ENCODE measurements at regions not wholly inside any gene's neighbourhood (a gene's known extent, or its start where the extent isn't known, plus 50 kb on each side); places are given as distances from the start of the nearest gene placed in this dataset.
A peak's percentile ranks its signal among the peaks of the same experiment; 100 is the strongest.

- Mint-ChIP-seq H3K9me3 (ENCODE audit: unreplicated experiment) (peaks cover 9% of the 10 kb centered on the region), H3K4me3 (ENCODE audit: unreplicated experiment) (no peak overlapping the region), H3K4me1 (ENCODE audit: low read depth, unreplicated experiment) (peaks cover 24% of the 10 kb centered on the region), H3K36me3 (ENCODE audit: insufficient read depth, unreplicated experiment) (no peaks in the 10 kb centered on the region), H3K27ac (ENCODE audit: unreplicated experiment) (no peak overlapping the region), H3K27me3 (ENCODE audit: insufficient read depth, unreplicated experiment) (no peaks in the 10 kb centered on the region)
- no peak for DNase-seq
- POLR2A ChIA-PET = no interaction called here
- no TSS peak for BruUV-seq (replicated peaks)
- H3K27me3 ChIP-seq (replicated peaks; ENCODE audit: control insufficient read depth, insufficient read depth, low read length) = no peaks in the 10 kb centered on the region
- TF ChIP-seq CTCF (IDR thresholded peaks at IDR 0.05; ENCODE audit: insufficient read depth in 1 of 2, low read depth in 1 of 2, low read length in 1 of 2, severe bottlenecking in 1 of 2, unreplicated experiment in 1 of 2) = no peak
- H3K4me3 ChIP-seq (ENCODE audit: low read depth, low read length) = no peak overlapping the region
- no peaks in the 10 kb centered on the region for H3K36me3 ChIP-seq (ENCODE audit: control insufficient read depth, insufficient read depth, low read length)
- H3K9me3 ChIP-seq = no peaks in the 10 kb centered on the region
- CTCF ChIA-PET = no interaction called here
- peaks cover 17% of the 10 kb centered on the region for H3K4me1 ChIP-seq
- intact Hi-C loops (cut with micrococcal nuclease; ENCODE audit: unreplicated experiment) = no loop called here
These were observed 73.2 kb upstream of the KLF6 start for GRCh38 chr10:3858051-3858845.

GRCh38 chr10:3857318-3857717, 72.3 kb upstream of the KLF6 start:
- no peak overlapping the region for H3K4me3 Mint-ChIP-seq (ENCODE audit: unreplicated experiment)
- H3K9me3 ChIP-seq = no peaks in the 10 kb centered on the region
- H3K27ac Mint-ChIP-seq (ENCODE audit: unreplicated experiment) = no peak overlapping the region
- peaks cover 2% of the 10 kb centered on the region for H3K36me3 Mint-ChIP-seq (ENCODE audit: insufficient read depth, unreplicated experiment)
- BruUV-seq (replicated peaks) = no TSS peak
- H3K4me1 ChIP-seq = peaks cover 24% of the 10 kb centered on the region
- H3K4me1 Mint-ChIP-seq (ENCODE audit: low read depth, unreplicated experiment) = peaks cover 27% of the 10 kb centered on the region
- ChIA-PET CTCF (no interaction called here), POLR2A (no interaction called here)
- no peaks in the 10 kb centered on the region for H3K27me3 ChIP-seq (replicated peaks; ENCODE audit: control insufficient read depth, insufficient read depth, low read length)
- DNase-seq = no peak
- no peak for TF ChIP-seq CTCF (IDR thresholded peaks at IDR 0.05; ENCODE audit: insufficient read depth in 1 of 2, low read depth in 1 of 2, low read length in 1 of 2, severe bottlenecking in 1 of 2, unreplicated experiment in 1 of 2)
- H3K36me3 ChIP-seq (ENCODE audit: control insufficient read depth, insufficient read depth, low read length) = no peaks in the 10 kb centered on the region
- peaks cover 9% of the 10 kb centered on the region for H3K9me3 Mint-ChIP-seq (ENCODE audit: unreplicated experiment)
- H3K4me3 ChIP-seq (ENCODE audit: low read depth, low read length) = no peak overlapping the region
- intact Hi-C loops (cut with micrococcal nuclease; ENCODE audit: unreplicated experiment) = no loop called here
- H3K27me3 Mint-ChIP-seq (ENCODE audit: insufficient read depth, unreplicated experiment) = no peaks in the 10 kb centered on the region

- Histone ChIP-seq H3K36me3 (ENCODE audit: control insufficient read depth, insufficient read depth, low read length) (no peaks in the 10 kb centered on the region), H3K4me1 (peaks cover 28% of the 10 kb centered on the region), H3K4me3 (ENCODE audit: low read depth, low read length) (no peak overlapping the region), H3K9me3 (no peaks in the 10 kb centered on the region), H3K27me3 (replicated peaks; ENCODE audit: control insufficient read depth, insufficient read depth, low read length) (no peaks in the 10 kb centered on the region)
- ChIA-PET POLR2A (no interaction called here), CTCF (no interaction called here)
- H3K27me3 Mint-ChIP-seq (ENCODE audit: insufficient read depth, unreplicated experiment) = no peaks in the 10 kb centered on the region
- peaks cover 9% of the 10 kb centered on the region for H3K9me3 Mint-ChIP-seq (ENCODE audit: unreplicated experiment)
- intact Hi-C loops (cut with micrococcal nuclease; ENCODE audit: unreplicated experiment) = no loop called here
- peak overlapping the region; percentile 36 for H3K27ac Mint-ChIP-seq (ENCODE audit: unreplicated experiment)
- peaks cover 33% of the 10 kb centered on the region for H3K4me1 Mint-ChIP-seq (ENCODE audit: low read depth, unreplicated experiment)
- no peak for DNase-seq
- H3K36me3 Mint-ChIP-seq (ENCODE audit: insufficient read depth, unreplicated experiment) = peaks cover 9% of the 10 kb centered on the region
- TF ChIP-seq CTCF (IDR thresholded peaks at IDR 0.05; ENCODE audit: insufficient read depth in 1 of 2, low read depth in 1 of 2, low read length in 1 of 2, severe bottlenecking in 1 of 2, unreplicated experiment in 1 of 2) = no peak
- no TSS peak for BruUV-seq (replicated peaks)
- H3K4me3 Mint-ChIP-seq (ENCODE audit: unreplicated experiment) = no peak overlapping the region
These were observed 71.6 kb upstream of the KLF6 start for GRCh38 chr10:3856593-3856992.
